ENCODE measurements at regions not wholly inside any gene's neighbourhood (a gene's known extent, or its start where the extent isn't known, plus 50 kb on each side); places are given as distances from the start of the nearest gene placed in this dataset.

DNA sequence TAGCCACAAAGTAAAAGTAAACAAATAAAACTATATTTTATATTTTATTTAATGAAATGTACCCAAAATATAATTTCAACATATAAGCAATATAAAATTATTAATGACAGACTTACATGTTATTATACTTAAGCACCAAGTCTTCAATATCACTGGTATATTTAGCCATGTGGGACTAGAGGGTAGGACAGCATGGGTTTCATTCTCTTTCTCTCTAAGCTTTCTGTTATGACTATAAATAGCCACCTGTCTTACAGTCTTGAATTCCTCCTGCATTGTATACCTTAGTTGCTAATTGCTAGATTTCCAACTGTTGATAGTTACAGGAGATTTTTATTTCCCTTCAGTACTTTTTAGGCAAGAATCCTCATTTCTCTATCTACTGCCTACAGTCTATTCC lies 63.1 kb upstream of the LIN7A start:
- TF ChIP-seq, protein P1, sequence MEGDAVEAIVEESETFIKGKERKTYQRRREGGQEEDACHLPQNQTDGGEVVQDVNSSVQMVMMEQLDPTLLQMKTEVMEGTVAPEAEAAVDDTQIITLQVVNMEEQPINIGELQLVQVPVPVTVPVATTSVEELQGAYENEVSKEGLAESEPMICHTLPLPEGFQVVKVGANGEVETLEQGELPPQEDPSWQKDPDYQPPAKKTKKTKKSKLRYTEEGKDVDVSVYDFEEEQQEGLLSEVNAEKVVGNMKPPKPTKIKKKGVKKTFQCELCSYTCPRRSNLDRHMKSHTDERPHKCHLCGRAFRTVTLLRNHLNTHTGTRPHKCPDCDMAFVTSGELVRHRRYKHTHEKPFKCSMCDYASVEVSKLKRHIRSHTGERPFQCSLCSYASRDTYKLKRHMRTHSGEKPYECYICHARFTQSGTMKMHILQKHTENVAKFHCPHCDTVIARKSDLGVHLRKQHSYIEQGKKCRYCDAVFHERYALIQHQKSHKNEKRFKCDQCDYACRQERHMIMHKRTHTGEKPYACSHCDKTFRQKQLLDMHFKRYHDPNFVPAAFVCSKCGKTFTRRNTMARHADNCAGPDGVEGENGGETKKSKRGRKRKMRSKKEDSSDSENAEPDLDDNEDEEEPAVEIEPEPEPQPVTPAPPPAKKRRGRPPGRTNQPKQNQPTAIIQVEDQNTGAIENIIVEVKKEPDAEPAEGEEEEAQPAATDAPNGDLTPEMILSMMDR (IDR thresholded peaks at IDR 0.05; ENCODE audit: control extremely low read depth in 1 of 3, insufficient read depth in 1 of 3, low read depth in 1 of 3, low read length in 3 of 3), result no peak
- TF ChIP-seq POLR2A (IDR thresholded peaks at IDR 0.05; ENCODE audit: control extremely low read depth in 1 of 2, low read depth in 2 of 2, low read length in 2 of 2) (no peak), CHD1 (IDR thresholded peaks at IDR 0.05; ENCODE audit: low read depth, low read length) (no peak), EZH2 (IDR thresholded peaks at IDR 0.05; ENCODE audit: low read depth, low read length, severe bottlenecking) (no peak)
